ENCODE measurements at regions not wholly inside any gene's neighbourhood (a gene's known extent, or its start where the extent isn't known, plus 50 kb on each side); places are given as distances from the start of the nearest gene placed in this dataset.

DNA sequence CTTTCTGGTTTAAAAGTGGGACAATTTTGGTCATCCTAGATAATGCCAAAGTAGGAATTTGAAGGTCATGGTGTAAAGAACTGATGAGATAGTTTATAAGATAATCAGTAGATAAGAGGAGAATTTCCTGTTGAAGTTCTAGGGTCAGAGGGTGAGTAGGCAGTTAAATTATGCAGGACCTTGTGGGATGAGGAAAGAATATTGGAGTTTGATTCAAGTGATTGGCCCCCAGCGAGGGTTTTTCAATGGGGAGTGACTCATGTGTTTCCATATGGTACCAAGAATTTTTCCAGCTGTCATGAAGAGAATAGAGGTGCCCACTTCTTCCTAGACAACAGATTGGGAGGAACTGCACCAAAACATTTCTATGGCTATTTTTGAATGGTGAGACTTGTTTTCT is 940.2 kb upstream of the ZEB2 start:
- ChIA-PET CTCF (no interaction called here), POLR2A (ENCODE audit: low non-redundant PET) (no interaction called here)
- Histone ChIP-seq H3K36me3 (ENCODE audit: insufficient read depth, low read length, poor library complexity, severe bottlenecking) (no peaks in the 10 kb centered on the region), H3K4me3 (ENCODE audit: low read depth, low read length, poor library complexity, severe bottlenecking) (no peak overlapping the region), H3K9me3 (ENCODE audit: low read depth, low read length, poor library complexity, severe bottlenecking) (peaks cover 3% of the 10 kb centered on the region), H3K4me1 (ENCODE audit: insufficient read depth, low read length, poor library complexity, severe bottlenecking) (no peaks in the 10 kb centered on the region), H3K27ac (ENCODE audit: low read depth, low read length, poor library complexity, severe bottlenecking) (no peak overlapping the region), H3K27me3 (replicated peaks; ENCODE audit: insufficient read depth, low read depth, low read length, poor library complexity) (no peaks in the 10 kb centered on the region)
- TF ChIP-seq EZH2 (IDR thresholded peaks at IDR 0.05; ENCODE audit: borderline replicate concordance, low read depth, low read length, poor library complexity, severe bottlenecking), result no peak
- TF ChIP-seq, protein P1, sequence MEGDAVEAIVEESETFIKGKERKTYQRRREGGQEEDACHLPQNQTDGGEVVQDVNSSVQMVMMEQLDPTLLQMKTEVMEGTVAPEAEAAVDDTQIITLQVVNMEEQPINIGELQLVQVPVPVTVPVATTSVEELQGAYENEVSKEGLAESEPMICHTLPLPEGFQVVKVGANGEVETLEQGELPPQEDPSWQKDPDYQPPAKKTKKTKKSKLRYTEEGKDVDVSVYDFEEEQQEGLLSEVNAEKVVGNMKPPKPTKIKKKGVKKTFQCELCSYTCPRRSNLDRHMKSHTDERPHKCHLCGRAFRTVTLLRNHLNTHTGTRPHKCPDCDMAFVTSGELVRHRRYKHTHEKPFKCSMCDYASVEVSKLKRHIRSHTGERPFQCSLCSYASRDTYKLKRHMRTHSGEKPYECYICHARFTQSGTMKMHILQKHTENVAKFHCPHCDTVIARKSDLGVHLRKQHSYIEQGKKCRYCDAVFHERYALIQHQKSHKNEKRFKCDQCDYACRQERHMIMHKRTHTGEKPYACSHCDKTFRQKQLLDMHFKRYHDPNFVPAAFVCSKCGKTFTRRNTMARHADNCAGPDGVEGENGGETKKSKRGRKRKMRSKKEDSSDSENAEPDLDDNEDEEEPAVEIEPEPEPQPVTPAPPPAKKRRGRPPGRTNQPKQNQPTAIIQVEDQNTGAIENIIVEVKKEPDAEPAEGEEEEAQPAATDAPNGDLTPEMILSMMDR (conservative IDR thresholded peaks at IDR 0.05; ENCODE audit: low read depth, low read length), result no peak
- intact Hi-C loops (cut with micrococcal nuclease; ENCODE audit: unreplicated experiment), result no loop called here
- BruUV-seq (replicated peaks), result no TSS peak
- peak; percentile 14 for DNase-seq (ENCODE audit: low spot score)

DNA sequence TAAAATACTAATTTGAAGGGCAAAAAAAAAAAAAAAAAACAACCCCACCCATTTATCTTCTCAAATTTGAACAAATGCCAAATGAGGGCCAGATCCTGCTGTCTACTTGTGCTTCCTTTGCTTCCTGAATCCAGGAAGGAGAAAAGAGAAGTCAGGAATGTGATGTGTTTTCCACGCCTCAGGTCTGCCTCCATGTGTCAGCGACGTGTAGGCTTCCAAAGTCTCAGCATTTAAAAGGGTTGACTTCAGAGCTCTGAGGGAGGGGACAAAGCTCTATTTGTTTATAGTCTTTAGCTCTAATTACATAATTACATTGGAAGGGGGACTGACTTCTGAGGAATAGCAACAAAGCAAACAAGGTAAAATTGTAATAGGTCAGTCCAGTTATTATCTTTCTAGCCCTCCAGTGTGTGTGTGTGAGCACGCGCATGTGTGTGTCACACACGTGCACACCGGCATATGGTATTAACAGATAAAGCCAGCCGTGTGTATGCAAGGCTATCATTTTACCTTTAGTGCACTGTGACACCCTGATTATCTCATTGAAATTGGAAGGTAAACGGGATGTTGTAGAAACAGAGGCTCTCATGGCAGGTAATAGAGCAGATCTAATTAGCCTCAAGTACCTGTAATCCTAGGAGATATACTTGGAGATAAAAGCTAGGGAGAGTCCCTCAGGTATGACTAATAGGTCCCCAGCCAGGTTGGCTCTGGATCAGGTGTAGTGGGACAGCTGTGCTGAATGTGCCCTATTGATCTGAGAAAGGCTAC is 911.4 kb upstream of the ZEB2 start:
- BruUV-seq (replicated peaks), result no TSS peak
- H3K36me3 ChIP-seq (ENCODE audit: insufficient read depth, low read length, poor library complexity, severe bottlenecking), result no peaks in the 10 kb centered on the region
- no peaks in the 10 kb centered on the region for H3K9me3 ChIP-seq (ENCODE audit: low read depth, low read length, poor library complexity, severe bottlenecking)
- ChIA-PET CTCF (no interaction called here), POLR2A (ENCODE audit: low non-redundant PET) (no interaction called here)
- intact Hi-C loops (cut with micrococcal nuclease; ENCODE audit: unreplicated experiment), result no loop called here
- no peaks in the 10 kb centered on the region for H3K4me1 ChIP-seq (ENCODE audit: insufficient read depth, low read length, poor library complexity, severe bottlenecking)
- DNase-seq (ENCODE audit: low spot score), result peak; percentile 18
- no peaks in the 10 kb centered on the region for H3K27me3 ChIP-seq (replicated peaks; ENCODE audit: insufficient read depth, low read depth, low read length, poor library complexity)
- no peak overlapping the region for H3K27ac ChIP-seq (ENCODE audit: low read depth, low read length, poor library complexity, severe bottlenecking)
- no peak overlapping the region for H3K4me3 ChIP-seq (ENCODE audit: low read depth, low read length, poor library complexity, severe bottlenecking)
- no peak for TF ChIP-seq EZH2 (IDR thresholded peaks at IDR 0.05; ENCODE audit: borderline replicate concordance, low read depth, low read length, poor library complexity, severe bottlenecking)
- TF ChIP-seq, protein P1 (conservative IDR thresholded peaks at IDR 0.05; ENCODE audit: low read depth, low read length), result no peak

DNA sequence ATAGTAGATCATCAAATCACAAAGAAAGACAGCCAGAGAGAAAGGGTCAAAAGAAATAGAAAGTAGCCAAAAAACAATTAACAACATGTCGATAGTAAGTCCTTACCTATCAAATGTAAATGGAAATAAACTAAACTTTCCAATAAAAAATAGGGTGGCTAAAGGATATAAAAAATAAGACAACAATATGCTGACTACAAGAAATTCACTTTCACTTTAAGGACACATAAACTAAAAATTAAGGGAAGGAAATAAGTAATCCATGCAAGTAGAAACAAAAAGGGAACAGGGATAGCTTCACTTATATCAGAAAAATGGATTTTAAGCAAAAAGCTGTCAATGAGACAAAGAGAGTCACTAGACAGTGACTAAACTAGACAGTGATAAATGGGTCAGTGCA is 903.9 kb upstream of the ZEB2 start:
- TF ChIP-seq, protein P1 (conservative IDR thresholded peaks at IDR 0.05; ENCODE audit: low read depth, low read length), result no peak
- TF ChIP-seq EZH2 (IDR thresholded peaks at IDR 0.05; ENCODE audit: borderline replicate concordance, low read depth, low read length, poor library complexity, severe bottlenecking), result no peak
- H3K4me3 ChIP-seq (ENCODE audit: low read depth, low read length, poor library complexity, severe bottlenecking), result no peak overlapping the region
- H3K9me3 ChIP-seq (ENCODE audit: low read depth, low read length, poor library complexity, severe bottlenecking), result peaks cover 20% of the 10 kb centered on the region
- CTCF ChIA-PET, result no interaction called here
- no peak for DNase-seq (ENCODE audit: low spot score)
- intact Hi-C loops (cut with micrococcal nuclease; ENCODE audit: unreplicated experiment), result no loop called here
- no peaks in the 10 kb centered on the region for H3K27me3 ChIP-seq (replicated peaks; ENCODE audit: insufficient read depth, low read depth, low read length, poor library complexity)
- no peaks in the 10 kb centered on the region for H3K4me1 ChIP-seq (ENCODE audit: insufficient read depth, low read length, poor library complexity, severe bottlenecking)
- BruUV-seq (replicated peaks), result no TSS peak
- no peaks in the 10 kb centered on the region for H3K36me3 ChIP-seq (ENCODE audit: insufficient read depth, low read length, poor library complexity, severe bottlenecking)
- POLR2A ChIA-PET (ENCODE audit: low non-redundant PET), result no interaction called here
- no peak overlapping the region for H3K27ac ChIP-seq (ENCODE audit: low read depth, low read length, poor library complexity, severe bottlenecking)
